ENCODE measurements at regions not wholly inside any gene's neighbourhood (a gene's known extent, or its start where the extent isn't known, plus 50 kb on each side); places are given as distances from the start of the nearest gene placed in this dataset.

GRCh38 chr13:55230570-55230908, 1910.2 kb upstream of the PRR20A start:
- Histone ChIP-seq H3K9me3 (peaks cover 0 to 45% (median 12%) of the 10 kb centered on the region in 8 donors), H3K4me3 (no peak overlapping the region), H3K27ac (no peak overlapping the region), H3K36me3 (no peaks in the 10 kb centered on the region), H3K4me1 (no peaks in the 10 kb centered on the region), H3K27me3 (replicated peaks in 1 of 7) (no peaks in the 10 kb centered on the region)
- DNase-seq: no peak
- no peak for TF ChIP-seq CTCF (IDR thresholded peaks at IDR 0.05 in 8 of 11, conservative IDR thresholded peaks at IDR 0.05 in 3 of 11)
- no peak for TF ChIP-seq POLR2A (IDR thresholded peaks at IDR 0.05)
- TF ChIP-seq POLR2AphosphoS5 (IDR thresholded peaks at IDR 0.05): no peak
- intact Hi-C loops (cut with DNase I; ENCODE audit: low total_unique reads): no loop called here
- 66 to 78% (median 75%) methylated on average over 3 of the region's 3 CpGs for WGBS, 5 donors

- no peaks in the 10 kb centered on the region for H3K4me1 ChIP-seq
- DNase-seq: no peak
- no peaks in the 10 kb centered on the region for H3K27me3 ChIP-seq (replicated peaks in 1 of 7)
- peaks cover 0 to 24% (median 6%) of the 10 kb centered on the region in 8 donors for H3K9me3 ChIP-seq
- H3K36me3 ChIP-seq: no peaks in the 10 kb centered on the region
- H3K27ac ChIP-seq: no peak overlapping the region
- TF ChIP-seq POLR2A (IDR thresholded peaks at IDR 0.05) (no peak), POLR2AphosphoS5 (IDR thresholded peaks at IDR 0.05) (no peak), CTCF (IDR thresholded peaks at IDR 0.05 in 8 of 11, conservative IDR thresholded peaks at IDR 0.05 in 3 of 11) (no peak)
- intact Hi-C loops (cut with DNase I; ENCODE audit: low total_unique reads): no loop called here
- WGBS, 5 donors: 67 to 89% (median 81%) methylated on average over 5 of the region's 5 CpGs
- H3K4me3 ChIP-seq: no peak overlapping the region
Measured at GRCh38 chr13:55234311-55234710, 1906.4 kb upstream of the PRR20A start.

- no peaks in the 10 kb centered on the region for H3K4me1 ChIP-seq
- WGBS, 5 donors: 69 to 76% (median 70%) methylated on average over 4 of the region's 4 CpGs
- no peak for DNase-seq
- no peak overlapping the region for H3K4me3 ChIP-seq
- intact Hi-C loops (cut with DNase I; ENCODE audit: low total_unique reads): no loop called here
- no peak for TF ChIP-seq POLR2A (IDR thresholded peaks at IDR 0.05)
- TF ChIP-seq CTCF (IDR thresholded peaks at IDR 0.05 in 8 of 11, conservative IDR thresholded peaks at IDR 0.05 in 3 of 11): no peak
- no peak for TF ChIP-seq POLR2AphosphoS5 (IDR thresholded peaks at IDR 0.05)
- H3K36me3 ChIP-seq: no peaks in the 10 kb centered on the region
- H3K27ac ChIP-seq: no peak overlapping the region
- no peaks in the 10 kb centered on the region for H3K27me3 ChIP-seq (replicated peaks in 1 of 7)
- peaks cover 0 to 39% (median 24%) of the 10 kb centered on the region in 8 donors for H3K9me3 ChIP-seq
Measured at GRCh38 chr13:55245005-55245644, 1895.6 kb upstream of the PRR20A start.

- WGBS, 5 donors: 82 to 86% (median 86%) methylated on average over 6 of the region's 6 CpGs
- peaks cover 0 to 30% (median 11%) of the 10 kb centered on the region in 8 donors for H3K9me3 ChIP-seq
- no peak overlapping the region for H3K27ac ChIP-seq
- no peak for DNase-seq
- H3K27me3 ChIP-seq (replicated peaks in 1 of 7): no peaks in the 10 kb centered on the region
- intact Hi-C loops (cut with DNase I; ENCODE audit: low total_unique reads): no loop called here
- no peak overlapping the region for H3K4me3 ChIP-seq
- no peaks in the 10 kb centered on the region for H3K4me1 ChIP-seq
- no peak for TF ChIP-seq POLR2A (IDR thresholded peaks at IDR 0.05)
- H3K36me3 ChIP-seq: no peaks in the 10 kb centered on the region
Measured at GRCh38 chr13:55255236-55255635, 1885.5 kb upstream of the PRR20A start.

- intact Hi-C loops (cut with DNase I; ENCODE audit: low total_unique reads): no loop called here
- no peak for TF ChIP-seq POLR2AphosphoS5 (IDR thresholded peaks at IDR 0.05)
- no peak for TF ChIP-seq CTCF (IDR thresholded peaks at IDR 0.05 in 8 of 11, conservative IDR thresholded peaks at IDR 0.05 in 3 of 11)
- no peak for TF ChIP-seq POLR2A (IDR thresholded peaks at IDR 0.05)
- H3K27me3 ChIP-seq (replicated peaks in 1 of 7): no peaks in the 10 kb centered on the region
- no peaks in the 10 kb centered on the region for H3K36me3 ChIP-seq
- WGBS, 5 donors: 0 to 10% (median 4%) methylated on average over 1 of the region's 1 CpG
- no peaks in the 10 kb centered on the region for H3K4me1 ChIP-seq
- no peak overlapping the region for H3K4me3 ChIP-seq
- peaks cover 0 to 8% (median 3%) of the 10 kb centered on the region in 8 donors for H3K9me3 ChIP-seq
- no peak for DNase-seq
- H3K27ac ChIP-seq: no peak overlapping the region
Measured at GRCh38 chr13:55263045-55263444, 1877.7 kb upstream of the PRR20A start.

Data from spleen (tissue), 11 donors.